ENCODE measurements at regions not wholly inside any gene's neighbourhood (a gene's known extent, or its start where the extent isn't known, plus 50 kb on each side); places are given as distances from the start of the nearest gene placed in this dataset.
"Not testable (repeated sequence)": the region's sequence is repeated elsewhere in the genome, so short reads cannot be mapped to it uniquely, and the experiment has no call there.

- DNase-seq: no peak
Observed at GRCh38 chr18:8501044-8501443, 108.2 kb upstream of the RAB12 start.

- DNase-seq: no peak
Observed at GRCh38 chr18:8503248-8503647, 106.0 kb upstream of the RAB12 start.

- DNase-seq: no peak
Observed at GRCh38 chr18:8504424-8504823, 104.8 kb upstream of the RAB12 start.

GRCh38 chr18:8504880-8505435, 104.3 kb upstream of the RAB12 start:
- no peak for DNase-seq

GRCh38 chr18:8506251-8507049, 102.8 kb upstream of the RAB12 start:
- no peak for DNase-seq

GRCh38 chr18:8507361-8507760, 101.9 kb upstream of the RAB12 start:
- DNase-seq: no peak

- DNase-seq: no peak
Observed at GRCh38 chr18:8507915-8508705, 101.1 kb upstream of the RAB12 start.

- no peak for DNase-seq
Observed at GRCh38 chr18:8513249-8513648, 96.0 kb upstream of the RAB12 start.

- no peak for DNase-seq
Observed at GRCh38 chr18:8514409-8514808, 94.8 kb upstream of the RAB12 start.

- no peak for DNase-seq
Observed at GRCh38 chr18:8515142-8515865, 93.9 kb upstream of the RAB12 start.

GRCh38 chr18:8516371-8517250, 92.6 kb upstream of the RAB12 start:
- no peak for DNase-seq

- DNase-seq: no peak
Observed at GRCh38 chr18:8517276-8517675, 92.0 kb upstream of the RAB12 start.

- DNase-seq: no peak
Observed at GRCh38 chr18:8519102-8519501, 90.1 kb upstream of the RAB12 start.

GRCh38 chr18:8520266-8520665, 89.0 kb upstream of the RAB12 start:
- no peak for DNase-seq

- no peak for DNase-seq
Observed at GRCh38 chr18:8522756-8523155, 86.5 kb upstream of the RAB12 start.

- no peak for DNase-seq
Observed at GRCh38 chr18:8525692-8526091, 83.5 kb upstream of the RAB12 start.

- DNase-seq: no peak
Observed at GRCh38 chr18:8526332-8526731, 82.9 kb upstream of the RAB12 start.

GRCh38 chr18:8529609-8530008, 79.6 kb upstream of the RAB12 start:
- no peak for DNase-seq

GRCh38 chr18:8531084-8531483, 78.2 kb upstream of the RAB12 start:
- DNase-seq: not testable (repeated sequence)

- no peak for DNase-seq
Observed at GRCh38 chr18:8536231-8536630, 73.0 kb upstream of the RAB12 start.

GRCh38 chr18:8536922-8537321, 72.3 kb upstream of the RAB12 start:
- DNase-seq: no peak

- no peak for DNase-seq
Observed at GRCh38 chr18:8537400-8537799, 71.8 kb upstream of the RAB12 start.
